Endothelial cell of umbilical vein (primary cell): ENCODE measurements at regions not wholly inside any gene's neighbourhood (a gene's known extent, or its start where the extent isn't known, plus 50 kb on each side); places are given as distances from the start of the nearest gene placed in this dataset.

ENCODE experiments used
- BruUV-seq: library from RNA; stranded (reverse); fragments of 400-500 nt; replicated peaks from 2 replicates; lab custom pipeline; 2021; lab: Mats Ljungman, UMichigan
- CTCF ChIA-PET: fragments of 300-600, 350-600 bp; sonication (Branson Sonifier 250); formaldehyde crosslinking; loops from one replicate; lab custom pipeline; 2021; ENCODE audit warnings: antibody characterized with exemption, inconsistent platforms; lab: Charles Lee
- POLR2A ChIA-PET: fragments of 300-600, 350-600 bp; sonication (Branson Sonifier 250); formaldehyde crosslinking; loops from one replicate; lab custom pipeline; 2021; ENCODE audit warnings: antibody characterized with exemption, inconsistent platforms; lab: Charles Lee
- DNase-seq: peaks from one replicate; pipeline ENCODE4 v3.0.0-alpha.2; 2011; ENCODE audit warnings: low read depth, low spot score
- FAIRE-seq: peaks from 2 replicates; lab custom pipeline; 2011; peaks lifted over from hg19 to GRCh38; lab: Jason Lieb, UNC
- H2AFZ ChIP-seq: 2 replicates; pipeline ENCODE4 v1.6.0; 2012; ENCODE audit warnings: low read depth, low read length, control low read depth, inconsistent platforms
- H3K27ac ChIP-seq: 2 replicates; pipeline ENCODE4 v1.5.1; 2011; ENCODE audit warnings: low read depth, mild to moderate bottlenecking, control low read depth, low read length, moderate library complexity; ENCODE audit not compliant: insufficient read depth
- H3K27me3 ChIP-seq, 2 experiments: 2 replicates each; pipeline versions ENCODE4 v1.6.0 to v1.6.1; 2011; ENCODE audit warnings: low read length in 2 of 2, mixed read lengths in 1 of 2; ENCODE audit not compliant: control insufficient read depth in 2 of 2, insufficient read depth in 2 of 2
- H3K36me3 ChIP-seq, 2 experiments: 2 replicates in 1 of 2; 3 replicates in 1 of 2; pipeline ENCODE4 v1.5.1; 2011; ENCODE audit warnings: low read length in 2 of 2, mild to moderate bottlenecking in 1 of 2, moderate library complexity in 1 of 2; ENCODE audit not compliant: control insufficient read depth in 2 of 2, insufficient read depth in 2 of 2; ENCODE audit errors: extremely low read depth in 1 of 2
- H3K4me1 ChIP-seq: 3 replicates; pipeline ENCODE4 v1.5.1; 2011; ENCODE audit warnings: mild to moderate bottlenecking, low read length; ENCODE audit not compliant: control insufficient read depth, insufficient read depth; ENCODE audit errors: extremely low read depth
- H3K4me2 ChIP-seq: 2 replicates; pipeline ENCODE4 v1.6.1; 2011; ENCODE audit warnings: low read length, control low read depth, mixed read lengths; ENCODE audit not compliant: insufficient read depth
- H3K4me3 ChIP-seq, 3 experiments: fragments of 200-600 bp in 1 of 3; sonication (generic), shearing (Covaris generic) in 1 of 3; replicated peaks in 1 of 3; 2 replicates each; pipeline ENCODE4 v1.5.1; 2011 to 2016; ENCODE audit warnings: control low read depth in 3 of 3, low read length in 3 of 3, mild to moderate bottlenecking in 2 of 3, inconsistent platforms in 1 of 3, low read depth in 1 of 3, moderate library complexity in 1 of 3; ENCODE audit not compliant: insufficient read depth in 1 of 3
- H3K79me2 ChIP-seq: 2 replicates; pipeline ENCODE4 v1.6.0; 2012; ENCODE audit warnings: low read length, inconsistent platforms; ENCODE audit not compliant: control insufficient read depth, insufficient read depth
- H3K9ac ChIP-seq: replicated peaks from 2 replicates; pipeline ENCODE3; 2011; ENCODE audit warnings: low read length, control low read depth; ENCODE audit not compliant: insufficient read depth; ENCODE audit errors: extremely low read depth
- H3K9me1 ChIP-seq: replicated peaks from 3 replicates; pipeline ENCODE4 v1.6.0; 2011; ENCODE audit warnings: mild to moderate bottlenecking, low read length; ENCODE audit not compliant: control insufficient read depth, insufficient read depth; ENCODE audit errors: extremely low read depth
- H3K9me3 ChIP-seq: replicated peaks from 2 replicates; pipeline ENCODE4 v1.5.1; 2012; ENCODE audit warnings: low read length, inconsistent platforms; ENCODE audit not compliant: control insufficient read depth, insufficient read depth
- H4K20me1 ChIP-seq: replicated peaks from 2 replicates; pipeline ENCODE3; 2011; ENCODE audit warnings: mild to moderate bottlenecking, low read length; ENCODE audit not compliant: control insufficient read depth, insufficient read depth; ENCODE audit errors: extremely low read depth
- CTCF ChIP-seq, 2 donors: IDR thresholded peaks; 1 replicate in 1 of 2; 2 replicates in 1 of 2; pipeline ENCODE4 v1.5.1; 2011; ENCODE audit warnings: low read length in 2 of 2, mild to moderate bottlenecking in 2 of 2, moderate library complexity in 2 of 2, control low read depth in 1 of 2, inconsistent platforms in 1 of 2, low read depth in 1 of 2; ENCODE audit not compliant: insufficient read depth in 1 of 2; ENCODE audit errors: extremely low read depth in 1 of 2
- EZH2 ChIP-seq: IDR thresholded peaks from 2 replicates; pipeline ENCODE4 v1.6.1; 2012; ENCODE audit warnings: borderline replicate concordance, low read depth, mild to moderate bottlenecking, moderate library complexity, low read length, inconsistent platforms; ENCODE audit not compliant: severe bottlenecking
- FOS ChIP-seq: IDR thresholded peaks from 2 replicates; pipeline ENCODE4 v1.6.1; 2011; ENCODE audit warnings: mild to moderate bottlenecking, low read length, moderate library complexity, borderline replicate concordance; ENCODE audit not compliant: insufficient read depth
- GATA2 ChIP-seq: IDR thresholded peaks from 2 replicates; pipeline ENCODE4 v1.7.0; 2011; ENCODE audit warnings: low read depth, mild to moderate bottlenecking, moderate library complexity, mixed read lengths, low read length; ENCODE audit not compliant: insufficient read length, insufficient read depth
- JUN ChIP-seq: IDR thresholded peaks from 2 replicates; pipeline ENCODE4 v1.6.1; 2011; ENCODE audit warnings: borderline replicate concordance, low read depth; ENCODE audit not compliant: insufficient read length, insufficient read depth
- MAX ChIP-seq: IDR thresholded peaks from 2 replicates; pipeline ENCODE4 v1.6.1; 2011; ENCODE audit not compliant: insufficient read depth, insufficient read length
- MYC ChIP-seq: IDR thresholded peaks from one replicate; pipeline ENCODE4 v1.6.1; 2011; ENCODE audit warnings: mild to moderate bottlenecking, low read depth, low read length
- POLR2A ChIP-seq: IDR thresholded peaks from 2 replicates; pipeline ENCODE4 v1.6.1; 2012; ENCODE audit warnings: low read depth, mild to moderate bottlenecking, control low read depth, low read length
- POLR2AphosphoS5 ChIP-seq: IDR thresholded peaks from 2 replicates; pipeline ENCODE4 v1.6.1; 2012; ENCODE audit warnings: low read depth, mild to moderate bottlenecking, control low read depth, low read length, moderate library complexity; ENCODE audit not compliant: insufficient read depth
- dilution Hi-C: fragments of 300-500 bp; cut with MboI; formaldehyde crosslinking; loops from one replicate; pipeline ENCODE4 v1.15.0; 2019; ENCODE audit warnings: low sequenced_read_pairs; ENCODE audit not compliant: extremely low pct_ligation_motif_present
- intact Hi-C: fragments of 100-400 bp; cut with micrococcal nuclease; formaldehyde crosslinking; loops from one replicate; pipeline ENCODE4 v1.10.0; 2022

DNA sequence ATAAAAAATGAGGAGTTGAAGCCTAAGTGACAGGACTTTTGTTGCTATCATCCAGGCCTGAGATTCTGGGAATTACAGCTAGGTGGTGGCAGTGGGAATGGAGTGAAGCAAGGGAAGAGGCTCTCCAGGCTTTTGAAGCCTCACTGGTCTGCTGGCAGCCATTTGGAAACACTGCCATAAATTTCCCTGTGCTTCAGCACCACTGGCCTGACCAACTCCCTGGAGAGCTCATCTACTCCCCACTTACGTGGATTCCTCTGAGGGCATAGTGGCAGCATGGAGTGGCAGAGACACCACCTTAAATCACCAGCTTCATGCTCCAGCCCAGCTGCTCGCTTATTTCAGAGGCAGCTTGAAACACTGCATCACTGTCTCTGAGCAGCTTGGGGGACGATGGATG lies 518.2 kb downstream of the TLR4 start:
- no TSS peak for BruUV-seq
- no peak overlapping the region for H3K4me3 ChIP-seq
- H3K9me3 ChIP-seq = no peaks in the 10 kb centered on the region
- no peaks in the 10 kb centered on the region for H3K4me1 ChIP-seq
- intact Hi-C loops (no loop called here), dilution Hi-C loops (no loop called here)
- H3K27me3 ChIP-seq = no peaks in the 10 kb centered on the region
- no peaks in the 10 kb centered on the region for H3K36me3 ChIP-seq
- no peak overlapping the region for H3K9ac ChIP-seq
- no peaks in the 10 kb centered on the region for H3K9me1 ChIP-seq
- TF ChIP-seq EZH2 = no peak
- TF ChIP-seq CTCF (IDR thresholded peaks at IDR 0.05; ENCODE audit: extremely low read depth in 1 of 2, insufficient read depth in 1 of 2, low read depth in 1 of 2, low read length in 2 of 2) = no peak
- no peak for TF ChIP-seq FOS
- H4K20me1 ChIP-seq = no peaks in the 10 kb centered on the region
- POLR2A ChIA-PET = no interaction called here
- H3K79me2 ChIP-seq = no peaks in the 10 kb centered on the region
- DNase-seq (no peak), FAIRE-seq (no peak)
- H3K4me2 ChIP-seq = no peak overlapping the region
- no peak overlapping the region for H3K27ac ChIP-seq
- no peak overlapping the region for H2AFZ ChIP-seq
- CTCF ChIA-PET = no interaction called here

DNA sequence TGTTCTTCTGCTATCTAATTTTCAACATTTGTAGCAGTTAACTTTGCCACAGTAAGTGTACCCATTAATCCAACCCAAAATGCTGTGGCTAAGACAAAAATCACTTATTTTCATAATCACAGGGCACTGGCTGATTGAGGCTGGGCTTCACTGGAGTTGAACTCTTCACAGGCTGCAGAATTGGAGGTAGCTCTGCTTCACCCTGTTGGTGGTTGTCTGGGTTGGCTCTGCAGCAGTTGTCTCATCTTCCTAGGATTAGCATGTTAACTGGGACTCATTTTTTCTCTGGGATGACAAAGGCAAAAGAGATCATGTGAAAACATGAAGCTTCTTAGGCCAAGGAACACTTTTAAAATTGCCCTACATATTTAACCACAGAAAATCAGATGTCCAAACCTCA lies 518.9 kb downstream of the TLR4 start:
- Histone ChIP-seq H3K27me3 (no peaks in the 10 kb centered on the region), H3K4me2 (no peak overlapping the region), H4K20me1 (no peaks in the 10 kb centered on the region), H3K4me1 (no peaks in the 10 kb centered on the region), H3K9me3 (no peaks in the 10 kb centered on the region), H3K36me3 (no peaks in the 10 kb centered on the region), H2AFZ (no peak overlapping the region), H3K4me3 (no peak overlapping the region), H3K27ac (no peak overlapping the region), H3K9ac (no peak overlapping the region), H3K9me1 (no peaks in the 10 kb centered on the region), H3K79me2 (no peaks in the 10 kb centered on the region)
- no peak for TF ChIP-seq EZH2
- no peak for TF ChIP-seq CTCF (IDR thresholded peaks at IDR 0.05; ENCODE audit: extremely low read depth in 1 of 2, insufficient read depth in 1 of 2, low read depth in 1 of 2, low read length in 2 of 2)
- no peak for TF ChIP-seq POLR2A
- no peak for TF ChIP-seq FOS
- TF ChIP-seq GATA2 = no peak
- TF ChIP-seq JUN = no peak
- no peak for TF ChIP-seq POLR2AphosphoS5
- no peak for TF ChIP-seq MAX
- no peak for TF ChIP-seq MYC
- FAIRE-seq (no peak), DNase-seq (no peak)
- intact Hi-C loops (no loop called here), dilution Hi-C loops (no loop called here)
- ChIA-PET POLR2A (no interaction called here), CTCF (no interaction called here)
- BruUV-seq = no TSS peak
